ENCODE measurements at regions not wholly inside any gene's neighbourhood (a gene's known extent, or its start where the extent isn't known, plus 50 kb on each side); places are given as distances from the start of the nearest gene placed in this dataset.

- TF ChIP-seq POLR2A (IDR thresholded peaks at IDR 0.05), result no peak
- TF ChIP-seq CTCF (IDR thresholded peaks at IDR 0.05), result no peak
- no peak for TF ChIP-seq EP300 (IDR thresholded peaks at IDR 0.05)
Observed at GRCh38 chr7:115868369-115868768, 162.2 kb downstream of the TFEC start.

Measured in suprapubic skin (tissue), 3 donors.